GM19455 (cell line): ENCODE measurements at regions not wholly inside any gene's neighbourhood (a gene's known extent, or its start where the extent isn't known, plus 50 kb on each side); places are given as distances from the start of the nearest gene placed in this dataset.

Source experiments
- ATAC-seq: cut with Tn5 transposase; IDR thresholded peaks from one replicate; pipeline ENCODE4 v1.9.1; 2021; ENCODE audit not compliant: unreplicated experiment

DNA sequence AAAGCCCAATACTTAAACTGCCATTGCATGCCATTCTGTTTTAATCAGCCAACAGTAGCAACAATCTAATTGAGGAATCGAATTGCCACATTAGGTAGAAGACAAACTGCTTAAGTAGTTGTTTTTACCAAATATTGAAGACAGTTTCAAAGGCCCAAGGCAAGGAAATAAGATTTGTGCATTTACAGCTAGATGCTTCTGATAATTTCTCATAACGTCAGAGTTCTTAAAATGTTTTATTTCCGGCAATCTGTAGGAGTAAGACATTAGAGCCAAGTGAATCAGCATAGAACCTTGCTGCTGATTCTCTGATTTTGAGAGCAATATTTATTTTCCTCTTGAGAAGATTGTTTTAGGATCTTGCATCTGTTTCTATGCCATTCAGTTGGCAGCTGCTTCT is 174.3 kb downstream of the RBM43 start:
- no peak for ATAC-seq

DNA sequence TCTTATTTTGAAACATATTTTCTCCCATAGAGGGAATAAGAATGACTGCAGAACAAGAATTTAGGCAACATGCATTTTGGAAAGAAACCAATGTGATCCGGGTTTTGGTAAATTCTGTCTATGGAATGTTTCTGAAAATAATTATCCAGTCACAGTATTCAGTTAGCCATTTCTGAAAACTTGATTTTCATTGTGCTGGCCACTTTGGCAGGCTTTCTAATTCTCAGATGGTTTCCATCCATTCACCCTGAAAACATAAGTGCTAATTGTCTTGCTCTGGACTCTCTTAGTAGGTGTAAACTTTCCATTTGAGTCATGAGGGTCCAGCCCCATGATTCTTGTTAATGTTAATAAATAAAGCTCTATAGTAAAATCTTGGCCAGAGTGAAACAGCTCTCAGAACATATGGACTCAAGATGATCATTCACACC is 176.5 kb downstream of the RBM43 start:
- ATAC-seq: no peak

GRCh38 chr2:151083856-151084795 is 177.5 kb downstream of the RBM43 start:
- no peak for ATAC-seq

DNA sequence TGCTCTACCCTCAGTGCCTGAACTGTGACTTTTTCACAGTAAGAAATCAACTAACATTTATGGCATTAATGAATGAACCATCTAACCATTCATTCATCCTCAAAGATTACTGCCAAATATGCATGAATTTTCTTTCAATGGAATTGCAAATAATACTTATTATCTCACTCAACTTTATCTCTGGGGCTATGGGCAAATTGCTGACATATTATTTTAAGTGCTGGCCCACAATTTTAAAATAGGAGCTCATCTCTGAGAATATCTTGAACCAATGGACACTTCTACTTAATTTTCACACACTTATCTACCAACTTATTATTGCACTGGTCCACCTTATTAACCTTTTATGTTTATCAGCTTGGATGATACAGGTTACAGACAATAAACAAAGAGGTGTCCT is 182.8 kb downstream of the RBM43 start:
- ATAC-seq: no peak

- no peak for ATAC-seq
Measured at GRCh38 chr2:151071906-151072305, 189.8 kb downstream of the RBM43 start.

GRCh38 chr2:151071382-151071781 is 190.3 kb downstream of the RBM43 start:
- no peak for ATAC-seq

GRCh38 chr2:151070253-151070652 is 191.4 kb downstream of the RBM43 start:
- ATAC-seq: no peak

DNA sequence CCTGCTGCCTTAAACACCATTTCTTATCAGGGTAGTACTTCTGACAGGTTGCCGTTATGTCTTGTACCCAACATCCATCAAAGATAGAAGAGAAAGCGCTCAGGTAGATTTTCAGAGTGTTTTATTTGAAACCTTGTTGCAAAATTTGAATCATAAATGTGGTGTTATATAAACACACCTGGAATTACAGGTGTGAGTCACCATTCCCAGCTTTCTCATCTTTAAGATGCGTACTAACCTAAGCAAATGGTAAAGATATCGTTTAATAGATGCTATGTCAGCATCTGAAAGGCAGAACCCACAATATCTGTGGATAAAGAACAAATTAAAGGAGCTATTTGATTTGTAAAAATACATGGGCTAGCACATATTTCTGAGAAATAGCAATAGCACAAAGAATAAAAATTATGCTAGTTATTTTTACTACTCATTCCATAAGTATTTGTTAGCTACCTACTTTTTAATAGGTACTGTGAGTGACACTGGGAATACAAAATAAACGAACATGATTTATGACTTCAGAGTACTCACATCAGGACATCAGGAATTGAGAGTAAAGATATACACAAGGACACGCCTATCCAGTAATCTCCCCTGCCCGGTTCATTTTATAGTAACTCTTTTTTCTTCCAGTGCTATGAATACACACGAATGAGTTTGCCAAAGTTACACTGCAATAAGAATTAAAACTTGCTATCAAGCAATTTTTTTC is 193.8 kb downstream of the RBM43 start:
- no peak for ATAC-seq

GRCh38 chr2:151063271-151063670 is 198.4 kb downstream of the RBM43 start:
- ATAC-seq: no peak

DNA sequence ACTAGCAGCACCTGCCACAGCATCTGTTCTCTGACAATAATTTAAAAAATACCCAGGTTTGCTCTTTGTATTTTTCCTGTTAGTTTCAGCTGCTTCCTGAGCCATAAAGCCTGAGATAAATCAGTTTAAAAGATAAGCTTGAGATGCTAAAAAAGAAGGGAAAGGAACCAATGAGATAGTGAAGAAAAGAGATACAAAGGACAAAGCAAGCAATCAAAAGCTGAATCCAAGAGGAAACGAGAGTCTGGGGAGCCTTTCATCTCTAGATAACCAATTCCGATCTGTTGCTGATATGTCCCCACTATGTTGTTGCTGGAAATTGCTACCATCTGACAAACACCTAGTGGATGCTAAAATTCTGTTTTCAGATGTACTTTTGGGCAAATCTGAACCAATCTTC is 201.4 kb downstream of the RBM43 start:
- no peak for ATAC-seq

DNA sequence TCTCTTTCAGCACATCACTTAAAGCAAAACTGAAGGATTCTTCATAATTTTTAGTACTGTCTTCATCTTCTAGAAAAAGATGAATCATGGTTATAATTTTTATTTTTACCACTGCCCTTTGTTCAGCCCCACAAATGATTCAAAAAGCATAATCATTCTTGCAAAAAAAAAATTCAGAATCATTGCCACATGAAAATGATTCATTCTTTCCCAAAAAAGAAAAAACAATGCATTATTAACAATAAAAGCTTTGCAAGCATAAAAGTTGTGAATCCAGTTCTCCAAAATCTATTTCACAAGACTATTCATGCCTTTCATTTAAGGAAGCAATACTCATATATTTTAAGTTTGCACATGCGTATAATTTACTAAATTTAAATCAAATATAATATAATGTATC is 204.8 kb downstream of the RBM43 start:
- ATAC-seq: no peak

DNA sequence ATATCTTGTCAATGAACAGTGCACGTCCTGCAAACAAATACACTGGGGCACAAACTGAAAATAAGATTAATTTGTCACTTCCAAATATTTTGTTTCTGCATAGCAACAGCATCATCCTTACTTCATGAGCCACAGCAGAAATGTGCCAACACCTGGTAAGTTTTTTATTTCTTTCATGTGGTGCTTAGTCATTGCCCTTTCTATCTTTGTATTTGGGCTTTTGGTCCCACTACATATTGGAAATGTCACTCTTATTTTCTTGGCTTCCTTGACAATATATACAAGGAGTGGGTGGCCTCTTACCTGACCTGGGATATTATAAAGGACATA is 208.0 kb downstream of the RBM43 start:
- no peak for ATAC-seq

DNA sequence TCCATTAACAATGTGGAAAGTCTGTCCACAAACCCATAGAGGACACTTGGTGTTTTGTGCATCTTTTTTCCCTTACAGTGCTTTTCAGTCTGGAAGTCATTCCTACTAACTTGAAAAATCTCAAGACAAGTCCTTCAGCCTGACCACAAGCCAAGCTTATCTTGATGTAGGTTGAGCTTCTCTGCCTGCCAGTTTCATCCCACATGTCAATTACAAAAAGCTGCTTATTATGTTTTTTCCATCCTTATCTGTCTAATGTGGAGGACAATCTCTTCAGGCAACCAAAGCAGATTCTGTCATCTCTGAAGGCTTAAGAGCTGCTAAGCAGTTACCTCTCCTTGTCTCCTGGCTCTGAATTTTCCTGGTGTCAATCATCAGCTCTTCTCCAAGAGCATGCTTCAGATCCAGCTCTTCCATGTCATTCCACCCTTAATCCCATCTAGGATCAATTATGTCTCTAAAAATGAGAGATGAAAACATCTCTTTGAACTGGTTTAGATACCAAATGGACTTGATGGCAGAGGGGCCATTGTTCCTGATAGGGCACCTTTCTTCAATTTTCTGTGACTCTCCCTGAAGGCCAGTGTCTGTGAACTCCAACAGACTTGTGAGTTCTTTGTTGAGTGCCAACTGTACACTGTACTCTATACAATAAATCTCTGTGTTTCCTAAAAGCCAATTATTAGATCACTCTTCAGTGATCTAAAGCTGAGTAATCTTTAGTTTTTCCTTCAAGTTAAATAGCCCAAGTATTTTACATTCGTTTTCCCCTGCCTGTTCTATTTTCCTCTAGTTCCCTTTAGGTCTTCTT is 208.6 kb downstream of the RBM43 start:
- ATAC-seq: no peak

- peak; percentile 84 for ATAC-seq
Measured at GRCh38 chr2:151051574-151052220, 210.0 kb downstream of the RBM43 start.

- no peak for ATAC-seq
Measured at GRCh38 chr2:151049746-151050145, 211.9 kb downstream of the RBM43 start.

GRCh38 chr2:151048331-151049054 is 213.2 kb downstream of the RBM43 start:
- no peak for ATAC-seq

- ATAC-seq: no peak
Measured at GRCh38 chr2:151043484-151043883, 218.2 kb downstream of the RBM43 start.

DNA sequence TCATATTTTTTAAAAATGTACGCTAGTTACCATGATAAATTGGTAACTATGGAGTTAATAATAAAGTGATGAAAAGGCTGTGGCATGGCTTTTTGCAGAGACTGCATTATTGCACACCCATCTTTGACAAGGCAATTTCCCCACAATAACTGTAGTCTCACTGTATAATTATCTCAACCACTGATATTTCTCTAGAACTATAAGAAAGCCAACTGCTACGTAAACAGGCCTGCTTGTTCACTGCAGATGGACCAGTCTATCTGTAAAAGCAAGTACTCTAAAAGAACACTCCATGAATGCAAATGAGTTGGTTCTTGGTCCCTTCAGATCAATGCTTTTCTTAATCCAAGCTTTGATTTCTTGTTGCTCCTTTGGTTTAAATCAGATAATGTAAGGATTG is 218.7 kb downstream of the RBM43 start:
- no peak for ATAC-seq

DNA sequence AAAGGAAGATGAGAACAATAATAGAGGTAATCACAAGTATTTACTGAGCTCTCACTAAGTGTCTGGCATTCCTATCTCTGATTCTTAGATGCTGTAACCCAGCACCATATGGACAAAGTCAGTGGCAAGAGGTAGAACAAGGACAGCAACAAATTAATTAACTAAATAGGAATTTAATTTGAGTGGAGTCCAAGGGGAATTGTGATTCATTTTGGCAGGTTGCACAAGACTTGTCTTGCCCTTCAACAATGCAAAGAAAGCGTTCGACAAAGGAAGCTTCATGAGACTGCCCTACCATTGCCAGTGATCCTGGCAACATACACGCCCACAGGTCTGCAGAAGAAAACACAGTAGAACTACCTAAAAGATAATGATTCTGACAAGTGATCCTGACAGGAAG is 221.6 kb downstream of the RBM43 start:
- ATAC-seq: no peak

- no peak for ATAC-seq
Measured at GRCh38 chr2:151038516-151038915, 223.1 kb downstream of the RBM43 start.
